ENCODE measurements at regions not wholly inside any gene's neighbourhood (a gene's known extent, or its start where the extent isn't known, plus 50 kb on each side); places are given as distances from the start of the nearest gene placed in this dataset.

DNA sequence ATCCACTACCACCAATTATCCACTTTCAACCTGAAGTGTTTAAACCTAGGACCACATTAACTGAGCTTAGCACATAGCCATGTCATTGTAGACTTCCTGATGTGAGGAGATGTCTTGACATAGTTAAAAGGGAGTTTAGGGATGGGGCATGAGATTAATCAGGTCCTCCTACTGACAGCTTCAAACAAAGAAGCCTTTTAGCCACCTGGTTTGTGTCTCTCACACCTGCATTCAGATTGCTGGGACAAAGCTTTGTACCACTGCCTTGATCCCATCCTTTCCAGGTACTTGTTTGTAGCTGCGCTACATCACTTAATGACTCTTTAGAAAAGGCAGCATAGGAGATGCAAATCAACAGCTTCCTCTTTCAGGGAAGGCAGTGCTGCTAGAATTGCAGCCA lies 340.7 kb upstream of the DDHD1 start:
- H3K4me3 ChIP-seq: no peak overlapping the region
- 89% methylated on average over 1 of the region's 1 CpG for WGBS (ENCODE audit: missing lambda C conversion rate)
- CTCF ChIA-PET: no interaction called here
- FAIRE-seq: no peak
- no peak for ATAC-seq
- H3K4me1 ChIP-seq: no peaks in the 10 kb centered on the region
- POLR2A ChIA-PET: no interaction called here
- TF ChIP-seq CHD2 (IDR thresholded peaks at IDR 0.05; ENCODE audit: low read length, partially characterized antibody) (no peak), CBX8 (IDR thresholded peaks at IDR 0.05) (no peak), POLR2A (IDR thresholded peaks at IDR 0.05; ENCODE audit: low read length) (no peak), HOXA7 (CRISPR knock-in tag; IDR thresholded peaks at IDR 0.05) (no peak), CBX2 (IDR thresholded peaks at IDR 0.05; ENCODE audit: borderline replicate concordance, low read depth) (no peak), EHMT2 (IDR thresholded peaks at IDR 0.05; ENCODE audit: low read depth) (no peak), RARB (CRISPR knock-in tag; IDR thresholded peaks at IDR 0.05) (no peak), ZNF302 (CRISPR knock-in tag; IDR thresholded peaks at IDR 0.05) (no peak), REST (IDR thresholded peaks at IDR 0.05) (no peak), SMC3 (IDR thresholded peaks at IDR 0.05) (no peak), ZSCAN20 (CRISPR knock-in tag; IDR thresholded peaks at IDR 0.05) (no peak), MAZ (IDR thresholded peaks at IDR 0.05; ENCODE audit: borderline replicate concordance, low read depth, low read length) (no peak), TFCP2L1 (CRISPR knock-in tag; IDR thresholded peaks at IDR 0.05) (no peak), PHF8 (IDR thresholded peaks at IDR 0.05; ENCODE audit: borderline replicate concordance, low read depth) (no peak), MYC (IDR thresholded peaks at IDR 0.05; ENCODE audit: borderline replicate concordance, low read length) (no peak)
- TF ChIP-seq, protein P1, sequence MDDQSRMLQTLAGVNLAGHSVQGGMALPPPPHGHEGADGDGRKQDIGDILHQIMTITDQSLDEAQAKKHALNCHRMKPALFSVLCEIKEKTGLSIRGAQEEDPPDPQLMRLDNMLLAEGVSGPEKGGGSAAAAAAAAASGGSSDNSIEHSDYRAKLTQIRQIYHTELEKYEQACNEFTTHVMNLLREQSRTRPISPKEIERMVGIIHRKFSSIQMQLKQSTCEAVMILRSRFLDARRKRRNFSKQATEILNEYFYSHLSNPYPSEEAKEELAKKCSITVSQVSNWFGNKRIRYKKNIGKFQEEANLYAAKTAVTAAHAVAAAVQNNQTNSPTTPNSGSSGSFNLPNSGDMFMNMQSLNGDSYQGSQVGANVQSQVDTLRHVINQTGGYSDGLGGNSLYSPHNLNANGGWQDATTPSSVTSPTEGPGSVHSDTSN (IDR thresholded peaks at IDR 0.05): no peak
- TF ChIP-seq, protein P2, sequence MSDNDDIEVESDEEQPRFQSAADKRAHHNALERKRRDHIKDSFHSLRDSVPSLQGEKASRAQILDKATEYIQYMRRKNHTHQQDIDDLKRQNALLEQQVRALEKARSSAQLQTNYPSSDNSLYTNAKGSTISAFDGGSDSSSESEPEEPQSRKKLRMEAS (IDR thresholded peaks at IDR 0.05): no peak
- TF ChIP-seq, protein P3, sequence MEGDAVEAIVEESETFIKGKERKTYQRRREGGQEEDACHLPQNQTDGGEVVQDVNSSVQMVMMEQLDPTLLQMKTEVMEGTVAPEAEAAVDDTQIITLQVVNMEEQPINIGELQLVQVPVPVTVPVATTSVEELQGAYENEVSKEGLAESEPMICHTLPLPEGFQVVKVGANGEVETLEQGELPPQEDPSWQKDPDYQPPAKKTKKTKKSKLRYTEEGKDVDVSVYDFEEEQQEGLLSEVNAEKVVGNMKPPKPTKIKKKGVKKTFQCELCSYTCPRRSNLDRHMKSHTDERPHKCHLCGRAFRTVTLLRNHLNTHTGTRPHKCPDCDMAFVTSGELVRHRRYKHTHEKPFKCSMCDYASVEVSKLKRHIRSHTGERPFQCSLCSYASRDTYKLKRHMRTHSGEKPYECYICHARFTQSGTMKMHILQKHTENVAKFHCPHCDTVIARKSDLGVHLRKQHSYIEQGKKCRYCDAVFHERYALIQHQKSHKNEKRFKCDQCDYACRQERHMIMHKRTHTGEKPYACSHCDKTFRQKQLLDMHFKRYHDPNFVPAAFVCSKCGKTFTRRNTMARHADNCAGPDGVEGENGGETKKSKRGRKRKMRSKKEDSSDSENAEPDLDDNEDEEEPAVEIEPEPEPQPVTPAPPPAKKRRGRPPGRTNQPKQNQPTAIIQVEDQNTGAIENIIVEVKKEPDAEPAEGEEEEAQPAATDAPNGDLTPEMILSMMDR (IDR thresholded peaks at IDR 0.05): no peak
- TF ChIP-seq, protein P4, sequence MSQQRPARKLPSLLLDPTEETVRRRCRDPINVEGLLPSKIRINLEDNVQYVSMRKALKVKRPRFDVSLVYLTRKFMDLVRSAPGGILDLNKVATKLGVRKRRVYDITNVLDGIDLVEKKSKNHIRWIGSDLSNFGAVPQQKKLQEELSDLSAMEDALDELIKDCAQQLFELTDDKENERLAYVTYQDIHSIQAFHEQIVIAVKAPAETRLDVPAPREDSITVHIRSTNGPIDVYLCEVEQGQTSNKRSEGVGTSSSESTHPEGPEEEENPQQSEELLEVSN (IDR thresholded peaks at IDR 0.05; ENCODE audit: borderline replicate concordance, low read depth): no peak
- TF ChIP-seq, protein P5, sequence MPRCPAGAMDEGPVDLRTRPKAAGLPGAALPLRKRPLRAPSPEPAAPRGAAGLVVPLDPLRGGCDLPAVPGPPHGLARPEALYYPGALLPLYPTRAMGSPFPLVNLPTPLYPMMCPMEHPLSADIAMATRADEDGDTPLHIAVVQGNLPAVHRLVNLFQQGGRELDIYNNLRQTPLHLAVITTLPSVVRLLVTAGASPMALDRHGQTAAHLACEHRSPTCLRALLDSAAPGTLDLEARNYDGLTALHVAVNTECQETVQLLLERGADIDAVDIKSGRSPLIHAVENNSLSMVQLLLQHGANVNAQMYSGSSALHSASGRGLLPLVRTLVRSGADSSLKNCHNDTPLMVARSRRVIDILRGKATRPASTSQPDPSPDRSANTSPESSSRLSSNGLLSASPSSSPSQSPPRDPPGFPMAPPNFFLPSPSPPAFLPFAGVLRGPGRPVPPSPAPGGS (IDR thresholded peaks at IDR 0.05): no peak
- no peak for DNase-seq (ENCODE audit: low read depth in 1 of 2, low spot score in 1 of 2)
- H3K9me3 ChIP-seq: no peaks in the 10 kb centered on the region
- no peak overlapping the region for H3K4me2 ChIP-seq
- H3K27ac ChIP-seq: no peak overlapping the region

Data from A549 (cell line).